WTC11 (cell line): ENCODE measurements at regions not wholly inside any gene's neighbourhood (a gene's known extent, or its start where the extent isn't known, plus 50 kb on each side); places are given as distances from the start of the nearest gene placed in this dataset.

Experiments used
- ATAC-seq: fragments of 200-7000 bp; cut with Tn5 transposase; 2 replicates; pipeline ENCODE4 v1.10.0; 2021; ENCODE audit warnings: mild to moderate bottlenecking, moderate library complexity
- CTCF ChIA-PET: fragments of 300-600 bp; sonication (Branson Sonifier 250); formaldehyde crosslinking; loops from one replicate; lab custom pipeline; 2021; ENCODE audit warnings: antibody characterized with exemption; lab: Charles Lee
- POLR2A ChIA-PET: fragments of 350-600 bp; sonication (Branson Sonifier 250); formaldehyde crosslinking; loops from one replicate; lab custom pipeline; 2021; ENCODE audit warnings: antibody characterized with exemption; lab: Charles Lee
- DNase-seq: peaks from one replicate; pipeline ENCODE4 v3.0.0; 2021; ENCODE audit warnings: low spot score
- H3K27ac Mint-ChIP-seq: 2 replicates; pipeline ENCODE4 v1.8.0; 2021; ENCODE audit warnings: mixed read lengths
- H3K27me3 Mint-ChIP-seq: 2 replicates; pipeline ENCODE4 v1.8.0; 2021; ENCODE audit warnings: low read depth, mild to moderate bottlenecking, moderate library complexity, mixed read lengths
- H3K36me3 Mint-ChIP-seq: 2 replicates; pipeline ENCODE4 v1.8.0; 2021; ENCODE audit warnings: mixed read lengths
- H3K4me1 Mint-ChIP-seq: 2 replicates; pipeline ENCODE4 v1.8.0; 2022; ENCODE audit warnings: mixed read lengths
- H3K4me3 Mint-ChIP-seq: 2 replicates; pipeline ENCODE4 v1.8.0; 2021; ENCODE audit warnings: mild to moderate bottlenecking, moderate library complexity, mixed read lengths
- H3K9me3 Mint-ChIP-seq: 2 replicates; pipeline ENCODE4 v1.8.0; 2021; ENCODE audit warnings: mixed read lengths
- ATF3 ChIP-seq: sonication (generic); formaldehyde crosslinking; conservative IDR thresholded peaks from 2 replicates; pipeline ENCODE4 v1.8.1; 2022; ENCODE audit warnings: mild to moderate bottlenecking, missing genetic modification reagents
- FOXJ3 ChIP-seq: sonication (generic); formaldehyde crosslinking; IDR thresholded peaks from 2 replicates; pipeline ENCODE4 v1.9.0; 2021; ENCODE audit warnings: missing genetic modification reagents, mild to moderate bottlenecking, borderline replicate concordance
- JAZF1 ChIP-seq: fragments of 250-450 bp; sonication (Bioruptor Pico); IDR thresholded peaks from 2 replicates; pipeline ENCODE4 v1.9.0; 2021; ENCODE audit warnings: moderate library complexity, mild to moderate bottlenecking, inconsistent platforms
- JUN ChIP-seq: sonication (generic); formaldehyde crosslinking; IDR thresholded peaks from 2 replicates; pipeline ENCODE4 v1.8.0; 2023; ENCODE audit warnings: mild to moderate bottlenecking, missing genetic modification reagents
- KAT7 ChIP-seq: sonication (generic); formaldehyde crosslinking; IDR thresholded peaks from 2 replicates; pipeline ENCODE4 v1.8.1; 2023; ENCODE audit warnings: missing genetic modification reagents, mild to moderate bottlenecking, borderline replicate concordance
- MXD4 ChIP-seq: fragments of 250-450 bp; sonication (Bioruptor Pico); IDR thresholded peaks from 2 replicates; pipeline ENCODE4 v1.8.0; 2021; ENCODE audit warnings: mild to moderate bottlenecking, moderate library complexity, borderline replicate concordance
- NFYB ChIP-seq: sonication (generic); formaldehyde crosslinking; conservative IDR thresholded peaks from 2 replicates; pipeline ENCODE4 v1.8.0; 2022; ENCODE audit warnings: low read depth, missing genetic modification reagents
- SMAD4 ChIP-seq: sonication (generic); formaldehyde crosslinking; IDR thresholded peaks from 2 replicates; pipeline ENCODE4 v1.8.0; 2022; ENCODE audit warnings: mild to moderate bottlenecking, missing genetic modification reagents
- SP1 ChIP-seq: sonication (generic); formaldehyde crosslinking; conservative IDR thresholded peaks from 2 replicates; pipeline ENCODE4 v1.8.1; 2022; ENCODE audit warnings: missing genetic modification reagents
- TCF7 ChIP-seq: sonication (generic); formaldehyde crosslinking; IDR thresholded peaks from 2 replicates; pipeline ENCODE4 v1.8.0; 2022; ENCODE audit warnings: mild to moderate bottlenecking, low read depth, missing genetic modification reagents, moderate library complexity
- TEAD4 ChIP-seq: sonication (generic); formaldehyde crosslinking; IDR thresholded peaks from 2 replicates; pipeline ENCODE4 v1.8.0; 2022; ENCODE audit warnings: mild to moderate bottlenecking, missing genetic modification reagents
- ZNF138 ChIP-seq: sonication (generic); formaldehyde crosslinking; conservative IDR thresholded peaks from 2 replicates; pipeline ENCODE4 v1.8.1; 2022; ENCODE audit warnings: mild to moderate bottlenecking, moderate library complexity, missing genetic modification reagents
- ZNF232 ChIP-seq: sonication (generic); formaldehyde crosslinking; IDR thresholded peaks from 2 replicates; pipeline ENCODE4 v1.8.0; 2022; ENCODE audit warnings: mild to moderate bottlenecking, missing genetic modification reagents
- ZNF317 ChIP-seq: sonication (generic); formaldehyde crosslinking; IDR thresholded peaks from 2 replicates; pipeline ENCODE4 v1.8.1; 2023; ENCODE audit warnings: low read depth, mild to moderate bottlenecking, moderate library complexity, missing genetic modification reagents, borderline replicate concordance
- ZNF416 ChIP-seq: fragments of 250-450 bp; sonication (Bioruptor Pico); IDR thresholded peaks from 2 replicates; pipeline ENCODE4 v1.9.0; 2021; ENCODE audit warnings: mild to moderate bottlenecking, inconsistent platforms
- TF ChIP-seq, protein P1 (sequence below): sonication (generic); formaldehyde crosslinking; conservative IDR thresholded peaks from 2 replicates; pipeline ENCODE4 v1.8.1; 2023; ENCODE audit warnings: mild to moderate bottlenecking, low read depth, missing genetic modification reagents, moderate library complexity
- TF ChIP-seq, protein P2 (sequence below): sonication (generic); formaldehyde crosslinking; IDR thresholded peaks from 2 replicates; pipeline ENCODE4 v1.8.0; 2022; ENCODE audit warnings: missing genetic modification reagents
- TF ChIP-seq, protein P3 (sequence below): fragments of 250-450 bp; sonication (Bioruptor Pico); IDR thresholded peaks from 2 replicates; pipeline ENCODE4 v1.9.0; 2021; ENCODE audit warnings: moderate library complexity, mild to moderate bottlenecking, inconsistent platforms, borderline replicate concordance
- TF ChIP-seq, protein P4 (sequence below): fragments of 250-450 bp; sonication (Bioruptor Pico); conservative IDR thresholded peaks from 2 replicates; pipeline ENCODE4 v1.9.0; 2021; ENCODE audit warnings: mild to moderate bottlenecking

- TF ChIP-seq KAT7 (CRISPR knock-in tag) (no peak), JUN (CRISPR knock-in tag) (no peak), ZNF138 (no peak), FOXJ3 (CRISPR knock-in tag) (no peak), ZNF317 (no peak), ATF3 (CRISPR knock-in tag) (no peak), MXD4 (CRISPR knock-in tag) (no peak)
- TF ChIP-seq, protein P1, sequence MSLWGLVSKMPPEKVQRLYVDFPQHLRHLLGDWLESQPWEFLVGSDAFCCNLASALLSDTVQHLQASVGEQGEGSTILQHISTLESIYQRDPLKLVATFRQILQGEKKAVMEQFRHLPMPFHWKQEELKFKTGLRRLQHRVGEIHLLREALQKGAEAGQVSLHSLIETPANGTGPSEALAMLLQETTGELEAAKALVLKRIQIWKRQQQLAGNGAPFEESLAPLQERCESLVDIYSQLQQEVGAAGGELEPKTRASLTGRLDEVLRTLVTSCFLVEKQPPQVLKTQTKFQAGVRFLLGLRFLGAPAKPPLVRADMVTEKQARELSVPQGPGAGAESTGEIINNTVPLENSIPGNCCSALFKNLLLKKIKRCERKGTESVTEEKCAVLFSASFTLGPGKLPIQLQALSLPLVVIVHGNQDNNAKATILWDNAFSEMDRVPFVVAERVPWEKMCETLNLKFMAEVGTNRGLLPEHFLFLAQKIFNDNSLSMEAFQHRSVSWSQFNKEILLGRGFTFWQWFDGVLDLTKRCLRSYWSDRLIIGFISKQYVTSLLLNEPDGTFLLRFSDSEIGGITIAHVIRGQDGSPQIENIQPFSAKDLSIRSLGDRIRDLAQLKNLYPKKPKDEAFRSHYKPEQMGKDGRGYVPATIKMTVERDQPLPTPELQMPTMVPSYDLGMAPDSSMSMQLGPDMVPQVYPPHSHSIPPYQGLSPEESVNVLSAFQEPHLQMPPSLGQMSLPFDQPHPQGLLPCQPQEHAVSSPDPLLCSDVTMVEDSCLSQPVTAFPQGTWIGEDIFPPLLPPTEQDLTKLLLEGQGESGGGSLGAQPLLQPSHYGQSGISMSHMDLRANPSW = no peak
- TF ChIP-seq, protein P2, sequence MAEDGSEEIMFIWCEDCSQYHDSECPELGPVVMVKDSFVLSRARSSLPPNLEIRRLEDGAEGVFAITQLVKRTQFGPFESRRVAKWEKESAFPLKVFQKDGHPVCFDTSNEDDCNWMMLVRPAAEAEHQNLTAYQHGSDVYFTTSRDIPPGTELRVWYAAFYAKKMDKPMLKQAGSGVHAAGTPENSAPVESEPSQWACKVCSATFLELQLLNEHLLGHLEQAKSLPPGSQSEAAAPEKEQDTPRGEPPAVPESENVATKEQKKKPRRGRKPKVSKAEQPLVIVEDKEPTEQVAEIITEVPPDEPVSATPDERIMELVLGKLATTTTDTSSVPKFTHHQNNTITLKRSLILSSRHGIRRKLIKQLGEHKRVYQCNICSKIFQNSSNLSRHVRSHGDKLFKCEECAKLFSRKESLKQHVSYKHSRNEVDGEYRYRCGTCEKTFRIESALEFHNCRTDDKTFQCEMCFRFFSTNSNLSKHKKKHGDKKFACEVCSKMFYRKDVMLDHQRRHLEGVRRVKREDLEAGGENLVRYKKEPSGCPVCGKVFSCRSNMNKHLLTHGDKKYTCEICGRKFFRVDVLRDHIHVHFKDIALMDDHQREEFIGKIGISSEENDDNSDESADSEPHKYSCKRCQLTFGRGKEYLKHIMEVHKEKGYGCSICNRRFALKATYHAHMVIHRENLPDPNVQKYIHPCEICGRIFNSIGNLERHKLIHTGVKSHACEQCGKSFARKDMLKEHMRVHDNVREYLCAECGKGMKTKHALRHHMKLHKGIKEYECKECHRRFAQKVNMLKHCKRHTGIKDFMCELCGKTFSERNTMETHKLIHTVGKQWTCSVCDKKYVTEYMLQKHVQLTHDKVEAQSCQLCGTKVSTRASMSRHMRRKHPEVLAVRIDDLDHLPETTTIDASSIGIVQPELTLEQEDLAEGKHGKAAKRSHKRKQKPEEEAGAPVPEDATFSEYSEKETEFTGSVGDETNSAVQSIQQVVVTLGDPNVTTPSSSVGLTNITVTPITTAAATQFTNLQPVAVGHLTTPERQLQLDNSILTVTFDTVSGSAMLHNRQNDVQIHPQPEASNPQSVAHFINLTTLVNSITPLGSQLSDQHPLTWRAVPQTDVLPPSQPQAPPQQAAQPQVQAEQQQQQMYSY (CRISPR knock-in tag) = no peak
These were observed 556.5 kb downstream of the INHBA start (continued) for GRCh38 chr7:41146429-41146828.

DNA sequence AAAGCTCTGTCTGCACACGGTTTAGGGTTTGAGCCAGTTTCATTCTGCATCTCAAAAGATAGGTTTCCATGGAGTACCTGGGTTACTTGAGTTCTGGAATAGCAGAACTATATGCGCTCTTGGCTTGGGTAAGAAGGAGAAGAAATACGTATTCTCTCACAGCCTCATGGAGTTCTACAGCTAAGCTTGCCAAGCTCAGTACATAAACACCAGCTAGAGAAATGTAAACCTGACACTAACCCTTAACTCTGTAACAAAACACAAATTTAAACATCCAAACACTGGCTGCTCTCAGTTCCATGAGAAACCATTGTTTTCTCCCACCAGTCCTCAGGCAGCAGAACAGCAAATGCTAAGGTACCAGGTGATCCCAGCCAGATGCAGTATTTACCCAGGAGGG lies 557.2 kb downstream of the INHBA start:
- DNase-seq = no peak
- ChIA-PET POLR2A (no interaction called here), CTCF (interaction anchor here (0.7 kb wide), 1 partner anchor 540 kb away, joined by 3 read pairs; no protein-coding TSS in a partner anchor)
- no peak for TF ChIP-seq TEAD4
- TF ChIP-seq, protein P3, sequence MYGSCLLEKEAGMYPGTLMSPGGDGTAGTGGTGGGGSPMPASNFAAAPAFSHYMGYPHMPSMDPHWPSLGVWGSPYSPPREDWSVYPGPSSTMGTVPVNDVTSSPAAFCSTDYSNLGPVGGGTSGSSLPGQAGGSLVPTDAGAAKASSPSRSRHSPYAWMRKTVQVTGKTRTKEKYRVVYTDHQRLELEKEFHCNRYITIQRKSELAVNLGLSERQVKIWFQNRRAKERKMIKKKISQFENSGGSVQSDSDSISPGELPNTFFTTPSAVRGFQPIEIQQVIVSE (CRISPR knock-in tag) = no peak
- no peak for TF ChIP-seq SP1 (CRISPR knock-in tag)
- no peak for TF ChIP-seq ZNF232
- no peak for TF ChIP-seq TCF7 (CRISPR knock-in tag)
- TF ChIP-seq JAZF1 (CRISPR knock-in tag) = no peak
- TF ChIP-seq, protein P4, sequence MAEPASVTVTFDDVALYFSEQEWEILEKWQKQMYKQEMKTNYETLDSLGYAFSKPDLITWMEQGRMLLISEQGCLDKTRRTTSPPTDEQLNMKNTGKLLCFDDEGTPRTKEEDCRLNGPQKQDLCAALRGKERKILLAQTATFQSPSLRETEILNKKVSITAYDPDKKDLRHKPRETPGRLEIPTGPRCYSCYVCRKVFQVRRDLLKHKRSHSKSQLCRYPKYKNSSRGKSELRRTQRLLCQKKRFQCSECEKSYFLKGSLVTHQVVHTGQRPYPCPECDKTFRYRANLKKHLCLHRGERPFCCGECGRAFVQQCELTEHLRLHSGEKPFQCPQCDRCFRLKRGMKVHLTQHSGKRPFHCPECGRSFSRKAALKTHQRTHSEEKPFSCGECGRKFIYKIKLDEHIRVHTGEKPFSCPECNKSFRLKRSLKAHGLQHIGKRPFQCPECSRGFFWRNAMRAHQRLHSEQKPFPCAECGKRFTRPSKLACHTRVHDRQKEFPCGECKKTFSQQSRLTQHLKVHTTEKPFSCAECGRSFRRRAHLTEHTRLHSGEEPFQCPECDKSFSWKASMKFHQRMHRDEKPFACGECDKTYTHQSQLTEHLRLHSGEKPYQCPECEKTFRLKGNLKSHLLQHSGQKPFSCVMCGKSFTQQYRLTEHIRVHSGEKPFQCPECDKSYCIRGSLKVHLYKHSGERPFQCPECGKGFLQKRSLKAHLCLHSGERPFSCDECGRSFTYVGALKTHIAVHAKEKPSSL (CRISPR knock-in tag) = no peak
- TF ChIP-seq ZNF416 (CRISPR knock-in tag) = no peak
- no peak for TF ChIP-seq SMAD4
- no peak for TF ChIP-seq NFYB (CRISPR knock-in tag)
- H3K27me3 Mint-ChIP-seq = no peaks in the 10 kb centered on the region
- H3K36me3 Mint-ChIP-seq = no peaks in the 10 kb centered on the region
- H3K4me3 Mint-ChIP-seq = no peak overlapping the region
- H3K4me1 Mint-ChIP-seq = peaks cover 20% of the 10 kb centered on the region
- ATAC-seq = no peak
- no peaks in the 10 kb centered on the region for H3K9me3 Mint-ChIP-seq
- no peak overlapping the region for H3K27ac Mint-ChIP-seq
